Hepatocyte (in vitro differentiated cells): ENCODE measurements at regions not wholly inside any gene's neighbourhood (a gene's known extent, or its start where the extent isn't known, plus 50 kb on each side); places are given as distances from the start of the nearest gene placed in this dataset.

ENCODE experiments used
- EZH2 ChIP-seq: fragments of 200-600 bp; sonication (generic); IDR thresholded peaks from 2 replicates; pipeline ENCODE4 v1.6.1; 2016; ENCODE audit warnings: antibody characterized with exemption, mild to moderate bottlenecking, borderline replicate concordance
- TF ChIP-seq, protein P1 (sequence below): fragments of 200-600 bp; sonication (generic); IDR thresholded peaks from 2 replicates; pipeline ENCODE4 v1.5.1; 2016; ENCODE audit warnings: antibody characterized with exemption, mild to moderate bottlenecking; ENCODE audit not compliant: poor library complexity

DNA sequence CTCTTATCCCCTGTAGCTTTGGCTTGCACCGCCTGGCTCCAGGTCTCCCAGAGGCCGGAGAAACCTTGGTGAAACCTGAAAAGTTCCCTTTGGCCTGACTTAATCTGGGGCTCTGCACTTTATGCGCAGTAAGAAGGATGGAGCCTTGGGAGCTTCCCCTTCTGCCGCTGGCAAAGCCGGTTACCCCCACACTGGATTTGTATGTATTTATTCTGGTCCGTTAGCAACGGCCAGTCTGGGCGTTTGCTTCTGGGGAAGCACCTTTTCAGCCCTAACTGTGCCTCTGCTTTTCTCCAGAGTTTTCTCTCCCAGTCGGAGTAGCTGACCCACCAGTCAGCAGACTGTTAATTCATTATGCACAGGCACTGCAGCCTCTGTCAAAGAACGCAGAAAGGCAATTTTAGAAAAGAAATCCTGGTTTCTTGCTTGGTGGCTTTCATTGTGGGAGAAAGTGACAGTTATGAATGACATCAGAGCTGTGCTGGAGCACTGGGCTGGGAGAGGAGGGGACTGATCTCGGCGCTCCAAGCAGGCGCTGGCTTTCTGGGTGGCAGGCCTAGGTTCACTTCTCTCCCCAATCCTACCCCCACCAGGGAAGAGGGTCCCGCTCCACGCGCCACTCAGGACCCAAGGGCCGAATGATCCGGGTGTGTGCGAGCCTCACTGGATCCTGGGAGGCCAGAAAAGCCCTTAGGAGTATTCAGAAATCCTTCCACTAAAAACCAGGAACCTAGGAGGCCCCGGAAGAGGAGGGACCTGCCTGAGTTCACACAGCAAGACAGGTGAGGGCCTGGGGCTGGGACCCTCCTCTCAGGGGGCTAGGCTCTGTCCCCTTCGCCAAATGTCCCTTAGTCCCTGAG is 70.2 kb downstream of the RTL6 start:
- TF ChIP-seq, protein P1, sequence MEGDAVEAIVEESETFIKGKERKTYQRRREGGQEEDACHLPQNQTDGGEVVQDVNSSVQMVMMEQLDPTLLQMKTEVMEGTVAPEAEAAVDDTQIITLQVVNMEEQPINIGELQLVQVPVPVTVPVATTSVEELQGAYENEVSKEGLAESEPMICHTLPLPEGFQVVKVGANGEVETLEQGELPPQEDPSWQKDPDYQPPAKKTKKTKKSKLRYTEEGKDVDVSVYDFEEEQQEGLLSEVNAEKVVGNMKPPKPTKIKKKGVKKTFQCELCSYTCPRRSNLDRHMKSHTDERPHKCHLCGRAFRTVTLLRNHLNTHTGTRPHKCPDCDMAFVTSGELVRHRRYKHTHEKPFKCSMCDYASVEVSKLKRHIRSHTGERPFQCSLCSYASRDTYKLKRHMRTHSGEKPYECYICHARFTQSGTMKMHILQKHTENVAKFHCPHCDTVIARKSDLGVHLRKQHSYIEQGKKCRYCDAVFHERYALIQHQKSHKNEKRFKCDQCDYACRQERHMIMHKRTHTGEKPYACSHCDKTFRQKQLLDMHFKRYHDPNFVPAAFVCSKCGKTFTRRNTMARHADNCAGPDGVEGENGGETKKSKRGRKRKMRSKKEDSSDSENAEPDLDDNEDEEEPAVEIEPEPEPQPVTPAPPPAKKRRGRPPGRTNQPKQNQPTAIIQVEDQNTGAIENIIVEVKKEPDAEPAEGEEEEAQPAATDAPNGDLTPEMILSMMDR: no peak
- TF ChIP-seq EZH2: no peak
